LNCAP (cell line): ENCODE measurements at regions not wholly inside any gene's neighbourhood (a gene's known extent, or its start where the extent isn't known, plus 50 kb on each side); places are given as distances from the start of the nearest gene placed in this dataset.

Experiments
- TF ChIP-seq, protein P1 (sequence below): fragments of 450-650 bp; IDR thresholded peaks from 2 replicates; pipeline ENCODE4 v1.5.1; 2017; ENCODE audit warnings: mild to moderate bottlenecking

DNA sequence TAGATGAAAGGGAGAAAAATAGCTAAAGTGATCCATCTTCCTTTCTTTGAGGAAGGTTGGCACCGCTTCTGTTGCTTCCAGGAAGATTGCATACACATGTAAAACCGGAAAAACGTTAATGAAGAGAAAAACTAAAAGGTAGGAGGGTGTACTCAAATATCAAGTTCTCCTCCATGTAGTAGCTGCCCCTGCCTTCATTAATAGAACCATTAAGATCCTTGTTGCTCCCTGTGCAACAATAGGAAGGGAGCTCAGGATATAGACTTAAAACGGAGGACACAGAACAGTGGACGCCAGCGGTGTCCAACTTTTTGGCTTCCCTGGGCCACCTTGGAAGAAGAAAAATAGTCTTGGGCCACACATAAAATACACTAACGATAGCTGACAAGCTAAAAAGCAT is 118.9 kb downstream of the TMEM174 start:
- TF ChIP-seq, protein P1, sequence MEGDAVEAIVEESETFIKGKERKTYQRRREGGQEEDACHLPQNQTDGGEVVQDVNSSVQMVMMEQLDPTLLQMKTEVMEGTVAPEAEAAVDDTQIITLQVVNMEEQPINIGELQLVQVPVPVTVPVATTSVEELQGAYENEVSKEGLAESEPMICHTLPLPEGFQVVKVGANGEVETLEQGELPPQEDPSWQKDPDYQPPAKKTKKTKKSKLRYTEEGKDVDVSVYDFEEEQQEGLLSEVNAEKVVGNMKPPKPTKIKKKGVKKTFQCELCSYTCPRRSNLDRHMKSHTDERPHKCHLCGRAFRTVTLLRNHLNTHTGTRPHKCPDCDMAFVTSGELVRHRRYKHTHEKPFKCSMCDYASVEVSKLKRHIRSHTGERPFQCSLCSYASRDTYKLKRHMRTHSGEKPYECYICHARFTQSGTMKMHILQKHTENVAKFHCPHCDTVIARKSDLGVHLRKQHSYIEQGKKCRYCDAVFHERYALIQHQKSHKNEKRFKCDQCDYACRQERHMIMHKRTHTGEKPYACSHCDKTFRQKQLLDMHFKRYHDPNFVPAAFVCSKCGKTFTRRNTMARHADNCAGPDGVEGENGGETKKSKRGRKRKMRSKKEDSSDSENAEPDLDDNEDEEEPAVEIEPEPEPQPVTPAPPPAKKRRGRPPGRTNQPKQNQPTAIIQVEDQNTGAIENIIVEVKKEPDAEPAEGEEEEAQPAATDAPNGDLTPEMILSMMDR, result no peak

DNA sequence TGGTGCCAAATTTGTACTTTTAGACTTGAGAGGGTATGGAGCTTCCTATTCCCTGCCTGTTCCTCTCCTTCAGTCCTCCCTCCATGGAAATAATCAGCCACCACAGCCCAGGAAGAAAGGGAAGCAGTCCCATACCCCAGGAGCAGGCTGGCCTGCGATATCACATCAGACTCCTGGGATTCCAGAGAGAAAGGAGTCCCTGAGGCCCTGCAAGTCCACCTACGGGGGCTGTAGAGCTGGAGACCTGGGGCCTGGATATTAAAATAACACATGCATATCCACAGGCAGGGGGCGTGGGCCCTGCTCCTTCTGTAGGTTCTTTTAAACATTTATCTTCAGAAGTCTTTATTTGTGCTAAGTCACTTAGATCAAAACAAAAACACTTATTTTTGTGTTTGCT is 117.2 kb downstream of the TMEM174 start:
- TF ChIP-seq, protein P1, result no peak

DNA sequence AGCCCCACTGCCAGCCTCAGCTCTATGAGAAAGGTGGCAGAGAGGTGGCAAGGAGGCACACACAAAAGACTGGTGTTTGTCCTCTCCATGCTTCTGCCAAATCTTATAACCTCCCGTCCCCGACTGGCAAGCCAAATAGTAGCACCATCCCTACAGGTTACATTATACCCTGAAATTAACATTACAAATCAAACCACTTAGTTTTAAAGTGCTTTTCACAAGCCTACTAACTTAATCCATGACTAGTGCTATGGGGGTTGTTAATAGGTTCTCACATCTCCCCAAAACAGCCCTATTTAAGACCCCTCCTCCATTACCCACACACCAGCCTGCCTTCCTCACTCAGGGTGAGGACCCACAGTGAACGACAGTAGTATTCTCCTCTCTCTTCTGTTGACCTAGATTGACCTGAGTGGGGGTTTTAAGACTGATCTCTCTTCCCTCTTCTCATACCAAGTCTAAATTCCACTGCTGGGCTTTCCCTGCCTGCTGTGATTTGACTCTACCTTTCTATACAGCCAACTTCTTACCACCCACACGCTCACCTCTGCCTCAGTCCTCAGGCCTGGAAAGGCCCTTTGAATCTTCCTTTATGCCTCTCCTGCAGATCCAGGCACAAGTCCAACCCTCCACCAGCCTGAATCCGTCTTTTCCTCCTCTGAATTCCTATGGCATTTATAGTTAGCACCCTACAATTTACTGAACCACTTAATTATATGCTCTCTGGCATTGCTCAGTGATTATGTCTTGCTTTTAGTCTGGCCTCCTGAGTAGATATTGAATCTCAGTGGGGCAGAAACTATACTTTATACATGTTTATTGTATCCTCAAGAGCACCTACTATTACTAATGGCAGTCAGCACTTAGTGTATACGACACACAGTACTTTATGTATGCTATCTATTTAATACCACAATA is 116.1 kb downstream of the TMEM174 start:
- TF ChIP-seq, protein P1, result no peak

DNA sequence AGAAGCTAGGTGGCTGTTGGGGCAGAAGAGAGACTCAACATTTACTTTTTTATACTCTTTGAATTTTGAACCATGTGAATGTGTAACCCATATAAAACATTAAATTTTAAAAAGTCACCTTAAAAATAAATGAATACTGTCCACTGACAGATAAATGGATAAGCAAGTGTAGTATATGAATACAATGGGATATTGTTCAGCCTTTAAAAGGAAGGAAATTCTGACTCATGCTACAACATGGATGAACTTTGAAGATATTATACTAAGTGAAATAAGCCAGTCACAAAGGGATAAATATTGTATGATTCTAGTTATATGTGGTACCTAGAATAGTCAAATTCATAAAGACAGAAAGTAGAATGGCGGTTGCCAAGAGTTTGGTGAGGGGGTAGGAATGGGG is 113.9 kb downstream of the TMEM174 start:
- TF ChIP-seq, protein P1, result no peak

DNA sequence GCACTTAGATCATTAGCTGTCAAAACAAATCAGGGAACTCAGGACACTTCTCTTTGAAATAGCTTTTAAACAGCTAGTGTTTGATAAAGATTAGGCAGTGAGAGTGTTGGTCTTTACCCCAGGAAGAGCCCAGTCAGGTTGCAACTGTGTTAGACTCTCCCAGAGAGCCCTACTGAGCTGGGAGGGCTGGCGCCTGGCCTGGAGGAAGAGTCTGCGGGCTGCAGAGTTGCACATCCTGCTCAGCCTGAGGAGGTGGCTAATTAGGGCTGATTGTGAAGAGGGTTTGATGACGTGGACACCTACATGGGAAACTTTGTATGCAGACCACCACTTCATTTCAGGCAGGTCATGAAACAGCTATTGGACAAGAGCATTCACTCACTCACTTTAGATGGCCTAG is 112.0 kb downstream of the TMEM174 start:
- TF ChIP-seq, protein P1, result no peak

DNA sequence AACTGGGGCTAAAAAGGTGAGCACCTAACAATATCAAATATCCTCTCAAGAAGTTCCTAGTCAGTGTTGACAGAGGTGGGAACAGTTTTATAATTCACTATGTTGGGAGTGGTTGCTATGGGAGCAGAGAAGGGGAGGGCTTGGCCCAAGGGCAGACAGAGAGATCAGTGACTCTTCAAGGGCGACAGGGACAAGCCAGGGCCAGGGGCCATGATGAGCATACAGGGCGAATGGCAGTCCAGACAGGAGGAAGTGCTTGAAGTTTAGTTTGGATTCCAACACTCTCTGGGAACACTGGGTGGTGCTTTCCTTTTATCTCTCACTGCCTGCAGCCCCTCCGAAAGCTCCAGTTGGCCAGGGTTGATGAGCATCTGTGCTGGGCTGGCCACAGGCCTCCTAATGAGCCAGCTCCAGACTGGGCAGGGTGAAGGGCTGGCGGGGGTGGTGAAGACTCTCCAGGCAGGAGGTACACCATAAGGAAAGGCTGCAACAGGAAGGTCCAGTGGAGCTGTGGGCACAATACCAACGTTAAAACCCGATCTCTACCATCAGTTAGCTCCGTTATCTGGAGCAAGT is 111.3 kb downstream of the TMEM174 start:
- TF ChIP-seq, protein P1, result no peak

DNA sequence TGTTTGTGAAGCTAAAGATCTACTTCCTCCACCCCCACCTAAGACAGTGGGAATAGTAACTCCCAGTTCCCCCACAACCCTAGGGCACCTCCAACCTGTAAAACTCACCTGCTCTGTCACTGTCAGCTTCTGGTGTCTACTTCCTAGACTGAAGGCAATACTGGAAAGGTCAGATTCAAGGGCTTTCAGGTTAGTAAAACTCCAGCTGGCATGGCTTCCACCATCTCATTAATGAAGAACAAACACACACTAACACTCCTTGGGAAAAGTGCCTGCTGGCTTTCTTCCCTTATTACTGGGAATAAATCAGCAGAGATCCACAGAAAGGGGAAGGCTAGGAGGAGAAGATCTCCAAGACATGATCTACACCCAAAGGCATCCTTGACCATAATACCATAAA is 109.9 kb downstream of the TMEM174 start:
- TF ChIP-seq, protein P1, result no peak
